H1 (cell line): ENCODE measurements at regions not wholly inside any gene's neighbourhood (a gene's known extent, or its start where the extent isn't known, plus 50 kb on each side); places are given as distances from the start of the nearest gene placed in this dataset.

Experiments used
- ATF2 ChIP-seq: IDR thresholded peaks from 2 replicates; pipeline ENCODE4 v1.6.1; 2012; ENCODE audit warnings: low read length, inconsistent platforms
- CTCF ChIP-seq, 3 experiments: IDR thresholded peaks; 1 replicate in 2 of 3; 2 replicates in 1 of 3; pipeline versions ENCODE4 v1.5.1 to v1.6.1; 2011; ENCODE audit warnings: low read length in 3 of 3, mild to moderate bottlenecking in 3 of 3, inconsistent platforms in 2 of 3, low read depth in 1 of 3, moderate library complexity in 1 of 3; ENCODE audit not compliant: insufficient read depth in 1 of 3; ENCODE audit errors: control extremely low read depth in 1 of 3
- FOSL1 ChIP-seq: IDR thresholded peaks from 2 replicates; pipeline ENCODE4 v1.6.1; 2011; ENCODE audit warnings: mild to moderate bottlenecking, low read depth, low read length, moderate library complexity; ENCODE audit not compliant: insufficient read depth
- JUND ChIP-seq: IDR thresholded peaks from 2 replicates; pipeline ENCODE4 v1.6.1; 2011; ENCODE audit warnings: mild to moderate bottlenecking, improper control_type of control experiment, low read length
- PHF8 ChIP-seq: fragments of 200-600 bp; sonication (generic); conservative IDR thresholded peaks from 2 replicates; pipeline ENCODE4 v1.7.1; 2012; ENCODE audit warnings: low read depth, mild to moderate bottlenecking, inconsistent platforms, low read length, moderate library complexity
- POLR2A ChIP-seq, 2 experiments: IDR thresholded peaks; 1 replicate in 1 of 2; 2 replicates in 1 of 2; pipeline ENCODE4 v1.6.1; 2011; ENCODE audit warnings: low read depth in 2 of 2, low read length in 2 of 2, mild to moderate bottlenecking in 2 of 2; ENCODE audit errors: control extremely low read depth in 1 of 2
- POLR2AphosphoS5 ChIP-seq: IDR thresholded peaks from 2 replicates; pipeline ENCODE4 v1.6.1; 2011; ENCODE audit warnings: low read depth, low read length
- SRF ChIP-seq: IDR thresholded peaks from 2 replicates; pipeline ENCODE4 v1.6.1; 2011; ENCODE audit warnings: mild to moderate bottlenecking, low read depth, low read length, moderate library complexity
- YY1 ChIP-seq: IDR thresholded peaks from 2 replicates; pipeline ENCODE4 v1.6.1; 2011; ENCODE audit warnings: low read depth, mild to moderate bottlenecking, low read length

GRCh38 chr12:38507839-38508238 is 191.3 kb downstream of the ALG10B start:
- no peak for TF ChIP-seq FOSL1
- TF ChIP-seq ATF2, result no peak
- no peak for TF ChIP-seq CTCF (IDR thresholded peaks at IDR 0.05; ENCODE audit: control extremely low read depth in 1 of 3, insufficient read depth in 1 of 3, low read depth in 1 of 3, low read length in 3 of 3)
- TF ChIP-seq POLR2AphosphoS5, result no peak
- no peak for TF ChIP-seq YY1
- no peak for TF ChIP-seq JUND
- TF ChIP-seq POLR2A (IDR thresholded peaks at IDR 0.05; ENCODE audit: control extremely low read depth in 1 of 2, low read depth in 2 of 2, low read length in 2 of 2), result no peak
- no peak for TF ChIP-seq PHF8
- no peak for TF ChIP-seq SRF
